ENCODE measurements at regions not wholly inside any gene's neighbourhood (a gene's known extent, or its start where the extent isn't known, plus 50 kb on each side); places are given as distances from the start of the nearest gene placed in this dataset.

- TF ChIP-seq TOX (CRISPR knock-in tag; IDR thresholded peaks at IDR 0.05; ENCODE audit: borderline replicate concordance) (no peak), ZNF70 (CRISPR knock-in tag; IDR thresholded peaks at IDR 0.05) (no peak), ESRRG (CRISPR knock-in tag; IDR thresholded peaks at IDR 0.05) (no peak), CSRNP3 (CRISPR knock-in tag; IDR thresholded peaks at IDR 0.05) (no peak), ZNF8 (CRISPR knock-in tag; IDR thresholded peaks at IDR 0.05) (no peak), ZFP30 (CRISPR knock-in tag; IDR thresholded peaks at IDR 0.05) (no peak), SNAI2 (CRISPR knock-in tag; IDR thresholded peaks at IDR 0.05) (no peak), ZC3H10 (CRISPR knock-in tag; IDR thresholded peaks at IDR 0.05) (no peak), BACH2 (CRISPR knock-in tag; IDR thresholded peaks at IDR 0.05; ENCODE audit: borderline replicate concordance) (no peak)
Measured at GRCh38 chr5:124022966-124023365, 511.0 kb downstream of the CSNK1G3 start.
